Right lobe of liver (tissue), 6 donors: ENCODE measurements at regions not wholly inside any gene's neighbourhood (a gene's known extent, or its start where the extent isn't known, plus 50 kb on each side); places are given as distances from the start of the nearest gene placed in this dataset.

Source experiments
- ATAC-seq, 4 donors: fragments of 200-7000 bp; cut with Tn5 transposase; one replicate each; pipeline ENCODE4 v1.9.1; 2020; ENCODE audit warnings: mild to moderate bottlenecking in 4 of 4, moderate library complexity in 4 of 4
- DNase-seq, 3 donors: peaks; one replicate each; pipeline ENCODE4 v3.0.0-alpha.2; 2020
- H3K27ac ChIP-seq, 3 donors: fragments of 200-600 bp; one replicate each; pipeline ENCODE4 v1.8.0; 2022
- H3K27me3 ChIP-seq, 2 donors: fragments of 200-600 bp; one replicate each; pipeline ENCODE4 v1.8.0; 2022
- H3K36me3 ChIP-seq, 4 donors: fragments of 200-600 bp; sonication (generic) in 1 of 4; one replicate each; pipeline versions ENCODE4 v1.5.1 to v1.8.0; 2017 to 2022; ENCODE audit warnings: control low read depth in 1 of 4
- H3K4me1 ChIP-seq, 4 donors: fragments of 200-600 bp; sonication (generic) in 1 of 4; one replicate each; pipeline versions ENCODE4 v1.5.1 to v1.8.0; 2017 to 2022; ENCODE audit warnings: control low read depth in 1 of 4
- H3K4me3 ChIP-seq, 3 donors: fragments of 200-600 bp; one replicate each; pipeline ENCODE4 v1.8.0; 2022
- H3K9me3 ChIP-seq, 4 donors: fragments of 200-600 bp; sonication (generic) in 1 of 4; one replicate each; pipeline versions ENCODE4 v1.5.1 to v1.8.0; 2017 to 2022; ENCODE audit warnings: control low read depth in 1 of 4
- CTCF ChIP-seq, 4 donors: fragments of 200-600 bp in 3 of 4; fragments of 450-650 bp in 1 of 4; IDR thresholded peaks; one replicate each; pipeline versions ENCODE4 v1.5.1 to v1.8.0; 2016 to 2022; ENCODE audit warnings: antibody characterized with exemption in 4 of 4, mild to moderate bottlenecking in 2 of 4
- POLR2A ChIP-seq: fragments of 450-650 bp; IDR thresholded peaks from one replicate; pipeline ENCODE4 v1.6.1; 2017; ENCODE audit warnings: antibody characterized with exemption, mild to moderate bottlenecking
- WGBS: methylation state at CpG from one replicate; pipeline ENCODE4 v1.1.6; 2018; ENCODE audit warnings: low coverage, low lambda C conversion rate; ENCODE audit not compliant: insufficient coverage; ENCODE audit errors: missing lambda C conversion rate; 5-methylcytosine and 5-hydroxymethylcytosine counted together
- intact Hi-C, 2 donors: fragments of 100-400 bp; cut with DNase I; formaldehyde crosslinking; loops; one replicate each; pipeline versions ENCODE4 v1.11.2 to v1.14.1; 2022
- donor health status: DM: no; HTN: yes; CAD: no.
- donor health status: DM: no; HTN: no; CAD: no.
- donor health status: DM: no; HTN: no; CAD: no.
- donor health status: DM: no; HTN: yes; CAD: no.
- donor health status: DM: no; HTN: yes; CAD: no.

GRCh38 chr3:94609908-94610307 is 547.0 kb downstream of the NSUN3 start:
- Histone ChIP-seq H3K36me3 (no peaks in the 10 kb centered on the region), H3K4me3 (no peak overlapping the region), H3K4me1 (no peaks in the 10 kb centered on the region), H3K27ac (no peak overlapping the region), H3K9me3 (no peaks in the 10 kb centered on the region), H3K27me3 (no peaks in the 10 kb centered on the region)
- intact Hi-C loops: no loop called here
- ATAC-seq (no peak), DNase-seq (no peak)
- TF ChIP-seq CTCF (IDR thresholded peaks at IDR 0.05): no peak
- TF ChIP-seq POLR2A: no peak
- 81% methylated on average over 3 of the region's 3 CpGs for WGBS

DNA sequence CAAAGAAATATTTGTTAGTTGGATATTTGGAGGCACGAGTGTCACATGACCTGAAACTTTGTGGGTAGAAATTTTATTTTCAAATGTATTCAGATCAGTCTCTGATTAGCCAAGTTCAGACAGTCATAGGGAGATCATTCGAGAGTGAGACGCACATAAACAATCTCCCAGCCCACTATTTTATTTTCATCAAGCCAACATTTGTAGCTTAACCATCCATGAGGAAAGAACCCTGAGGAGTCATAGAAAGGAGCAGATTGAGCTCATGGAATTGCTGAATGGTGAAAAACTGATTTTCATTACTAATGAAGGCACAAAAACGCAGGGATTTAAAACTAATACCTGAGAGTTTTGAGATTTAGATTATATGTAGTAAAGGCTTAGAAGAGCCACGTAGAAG is 548.7 kb downstream of the NSUN3 start:
- H3K36me3 ChIP-seq: no peaks in the 10 kb centered on the region
- 80% methylated on average over 5 of the region's 5 CpGs for WGBS
- DNase-seq: no peak
- no peak for ATAC-seq
- TF ChIP-seq CTCF (IDR thresholded peaks at IDR 0.05) (no peak), POLR2A (no peak)
- intact Hi-C loops: no loop called here
- no peak overlapping the region for H3K4me3 ChIP-seq
- no peaks in the 10 kb centered on the region for H3K9me3 ChIP-seq
- no peaks in the 10 kb centered on the region for H3K4me1 ChIP-seq
- H3K27me3 ChIP-seq: no peaks in the 10 kb centered on the region
- no peak overlapping the region for H3K27ac ChIP-seq

- ATAC-seq: peak in 1 of 4 donors; percentile 31
- intact Hi-C loops: no loop called here
- no peak overlapping the region for H3K4me3 ChIP-seq
Observed at GRCh38 chr3:94612631-94613030, 549.8 kb downstream of the NSUN3 start.

DNA sequence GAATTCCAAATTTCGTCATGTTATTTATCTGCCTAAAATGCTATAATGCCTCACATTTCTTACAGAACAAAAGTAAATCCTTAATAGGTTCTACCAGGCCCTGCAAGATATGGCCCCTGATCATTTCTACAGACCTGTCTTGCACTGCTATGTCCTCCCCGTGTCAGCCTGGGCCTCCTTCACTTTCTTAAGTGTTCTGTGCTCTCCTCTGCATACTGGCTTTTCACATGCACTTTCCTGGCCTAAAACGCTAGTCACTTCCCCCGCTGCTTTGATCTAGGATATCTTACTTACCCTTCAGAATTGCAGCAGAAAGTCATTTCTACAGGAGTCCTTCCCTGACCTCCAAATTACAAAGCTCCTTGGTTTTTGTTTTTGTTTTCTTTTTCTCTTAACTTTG is 551.3 kb downstream of the NSUN3 start:
- no peak overlapping the region for H3K4me3 ChIP-seq
- TF ChIP-seq POLR2A: no peak
- no peak for TF ChIP-seq CTCF (IDR thresholded peaks at IDR 0.05)
- ATAC-seq: no peak
- no peaks in the 10 kb centered on the region for H3K36me3 ChIP-seq
- H3K27me3 ChIP-seq: no peaks in the 10 kb centered on the region
- no peaks in the 10 kb centered on the region for H3K9me3 ChIP-seq
- H3K27ac ChIP-seq: no peak overlapping the region
- H3K4me1 ChIP-seq: no peaks in the 10 kb centered on the region
- intact Hi-C loops: no loop called here
- 55% methylated on average over 3 of the region's 4 CpGs for WGBS
- DNase-seq: no peak

More at GRCh38 chr3:94612631-94613030, 549.8 kb downstream of the NSUN3 start:
- H3K9me3 ChIP-seq: no peaks in the 10 kb centered on the region
- no peak for TF ChIP-seq POLR2A
- no peak for TF ChIP-seq CTCF (IDR thresholded peaks at IDR 0.05)
- H3K27me3 ChIP-seq: no peaks in the 10 kb centered on the region
- no peaks in the 10 kb centered on the region for H3K4me1 ChIP-seq
- no peaks in the 10 kb centered on the region for H3K36me3 ChIP-seq
- 69% methylated on average over 1 of the region's 1 CpG for WGBS
- no peak overlapping the region for H3K27ac ChIP-seq
- no peak for DNase-seq
